B cell (primary cell): ENCODE measurements at regions not wholly inside any gene's neighbourhood (a gene's known extent, or its start where the extent isn't known, plus 50 kb on each side); places are given as distances from the start of the nearest gene placed in this dataset.

Experiments
- ATAC-seq: fragments of 200-7000 bp; cut with Tn5 transposase; one replicate; pipeline ENCODE4 v1.10.0; 2021; ENCODE audit warnings: low read depth, mild to moderate bottlenecking, moderate number of reproducible peaks, moderate library complexity
- CTCF ChIA-PET: fragments of 350-600 bp; sonication (Branson Sonifier 250); formaldehyde crosslinking; loops from one replicate; lab custom pipeline; 2021; ENCODE audit warnings: antibody characterized with exemption, inconsistent platforms; lab: Charles Lee
- POLR2A ChIA-PET: fragments of 350-600 bp; sonication (Branson Sonifier 250); formaldehyde crosslinking; loops from one replicate; lab custom pipeline; 2021; ENCODE audit warnings: antibody characterized with exemption; lab: Charles Lee
- DNase-seq: peaks from one replicate; pipeline ENCODE4 v3.0.0; 2013
- H2AFZ ChIP-seq: 2 replicates; pipeline ENCODE4 v1.6.1; 2012; ENCODE audit warnings: mild to moderate bottlenecking, low read depth, low read length; ENCODE audit not compliant: insufficient read depth, poor library complexity, severe bottlenecking
- H3K27ac ChIP-seq, 2 donors: 1 replicate in 1 of 2; 2 replicates in 1 of 2; pipeline ENCODE4 v1.5.1; 2012 to 2013; ENCODE audit warnings: low read length in 2 of 2, mild to moderate bottlenecking in 2 of 2, moderate library complexity in 1 of 2
- H3K27me3 ChIP-seq, 4 experiments: fragments of 200-600 bp in 1 of 4; sonication (generic) in 1 of 4; replicated peaks in 1 of 4; 1 replicate in 2 of 4; 2 replicates in 2 of 4; pipeline versions ENCODE4 v1.6.1 to v1.7.0; 2013 to 2016; ENCODE audit warnings: low read length in 3 of 4, mild to moderate bottlenecking in 2 of 4, mixed read lengths in 1 of 4, moderate library complexity in 1 of 4; ENCODE audit not compliant: insufficient read depth in 4 of 4, control insufficient read depth in 3 of 4; ENCODE audit errors: control extremely low read depth in 1 of 4
- H3K36me3 ChIP-seq, 2 experiments: replicated peaks in 1 of 2; 1 replicate in 1 of 2; 2 replicates in 1 of 2; pipeline versions ENCODE4 v1.6.1 to v1.7.1; 2013; ENCODE audit warnings: low read length in 1 of 2; ENCODE audit not compliant: insufficient read depth in 2 of 2, control insufficient read depth in 1 of 2; ENCODE audit errors: control extremely low read depth in 1 of 2, extremely low read depth in 1 of 2
- H3K4me1 ChIP-seq, 2 donors: fragments of 200-600 bp in 1 of 2; sonication (generic) in 1 of 2; 1 replicate in 1 of 2; 2 replicates in 1 of 2; pipeline versions ENCODE4 v1.5.1 to v1.6.1; 2013 to 2017; ENCODE audit warnings: low read length in 2 of 2; ENCODE audit not compliant: control insufficient read depth in 2 of 2, insufficient read depth in 2 of 2
- H3K4me2 ChIP-seq: replicated peaks from 2 replicates; pipeline ENCODE3; 2012; ENCODE audit warnings: mild to moderate bottlenecking, low read depth, low read length; ENCODE audit not compliant: poor library complexity, severe bottlenecking
- H3K4me3 ChIP-seq, 5 experiments: fragments of 200-600 bp in 1 of 5; sonication (generic) in 1 of 5; 1 replicate in 3 of 5; 2 replicates in 2 of 5; pipeline versions ENCODE4 v1.5.1 to v1.7.0; 2011 to 2016; ENCODE audit warnings: low read length in 4 of 5, mild to moderate bottlenecking in 4 of 5, low read depth in 2 of 5, control low read depth in 1 of 5, moderate library complexity in 1 of 5; ENCODE audit not compliant: insufficient read depth in 1 of 5; ENCODE audit errors: control extremely low read depth in 1 of 5, extremely low read depth in 1 of 5
- H3K79me2 ChIP-seq: fragments of 200-600 bp; sonication (generic); one replicate; pipeline ENCODE4 v1.6.0; 2016; ENCODE audit warnings: low read length; ENCODE audit not compliant: control insufficient read depth, insufficient read depth
- H3K9ac ChIP-seq: fragments of 200-600 bp; sonication (generic); 2 replicates; pipeline ENCODE4 v1.6.1; 2017; ENCODE audit warnings: mild to moderate bottlenecking, low read length, moderate library complexity
- H3K9me3 ChIP-seq, 3 donors: one replicate each; pipeline versions ENCODE4 v1.6.1 to v1.7.1; 2013; ENCODE audit warnings: low read length in 2 of 3; ENCODE audit not compliant: control insufficient read depth in 2 of 3, insufficient read depth in 1 of 3; ENCODE audit errors: control extremely low read depth in 1 of 3
- H4K20me1 ChIP-seq: 2 replicates; pipeline ENCODE4 v1.6.0; 2012; ENCODE audit warnings: mild to moderate bottlenecking, low read length; ENCODE audit not compliant: insufficient read depth, control insufficient read depth, poor library complexity, severe bottlenecking
- H3K27ac Mint-ChIP-seq: one replicate; pipeline ENCODE4 v1.8.0; 2021; ENCODE audit warnings: mixed read lengths
- H3K27me3 Mint-ChIP-seq: one replicate; pipeline ENCODE4 v1.8.0; 2021; ENCODE audit warnings: mixed read lengths
- H3K4me1 Mint-ChIP-seq: one replicate; pipeline ENCODE4 v1.8.0; 2021; ENCODE audit warnings: mixed read lengths
- H3K4me3 Mint-ChIP-seq: one replicate; pipeline ENCODE4 v1.8.0; 2021; ENCODE audit warnings: mixed read lengths
- H3K9me3 Mint-ChIP-seq: one replicate; pipeline ENCODE4 v1.8.0; 2022; ENCODE audit warnings: mixed read lengths; ENCODE audit not compliant: insufficient read depth
- CTCF ChIP-seq: fragments of 200-600 bp; IDR thresholded peaks from one replicate; pipeline ENCODE4 v1.8.0; 2022; ENCODE audit warnings: antibody characterized with exemption, mild to moderate bottlenecking
- EZH2 ChIP-seq: IDR thresholded peaks from 2 replicates; pipeline ENCODE4 v1.6.1; 2012; ENCODE audit warnings: borderline replicate concordance, low read depth, mild to moderate bottlenecking, moderate library complexity, low read length; ENCODE audit not compliant: insufficient read depth, poor library complexity, severe bottlenecking
- WGBS: methylation state at CpG from one replicate; pipeline ENCODE4 v1.1.5; 2013; ENCODE audit warnings: missing lambda C conversion rate; ENCODE audit not compliant: insufficient coverage; 5-methylcytosine and 5-hydroxymethylcytosine counted together
- intact Hi-C: fragments of 100-400 bp; cut with micrococcal nuclease; formaldehyde crosslinking; loops from one replicate; pipeline ENCODE4 v1.10.0; 2022

- H4K20me1 ChIP-seq, result no peaks in the 10 kb centered on the region
- H3K27me3 ChIP-seq, result no peaks in the 10 kb centered on the region
- H3K36me3 ChIP-seq, result no peaks in the 10 kb centered on the region
- no peak for ATAC-seq
- no peak overlapping the region for H3K27ac Mint-ChIP-seq
- H2AFZ ChIP-seq, result no peak overlapping the region
- 68% methylated on average over 9 of the region's 16 CpGs for WGBS
- no peaks in the 10 kb centered on the region for H3K9me3 Mint-ChIP-seq
- no peaks in the 10 kb centered on the region for H3K4me1 Mint-ChIP-seq
- H3K79me2 ChIP-seq, result no peaks in the 10 kb centered on the region
- intact Hi-C loops, result no loop called here
- no peaks in the 10 kb centered on the region for H3K4me1 ChIP-seq
- H3K27me3 Mint-ChIP-seq, result peaks cover 3% of the 10 kb centered on the region
- TF ChIP-seq EZH2 (no peak), CTCF (no peak)
- ChIA-PET CTCF (no interaction called here), POLR2A (no interaction called here)
- H3K4me3 Mint-ChIP-seq, result no peak overlapping the region
- no peak overlapping the region for H3K4me3 ChIP-seq
- no peak overlapping the region for H3K4me2 ChIP-seq
- peaks cover 0 to 8% (median 0%) of the 10 kb centered on the region in 3 donors for H3K9me3 ChIP-seq
- no peak overlapping the region for H3K27ac ChIP-seq
- H3K9ac ChIP-seq, result no peak overlapping the region
- no peak for DNase-seq
Measured at GRCh38 chr11:71139516-71140205, 112.7 kb downstream of the SHANK2 start.

- Mint-ChIP-seq H3K4me3 (no peak overlapping the region), H3K9me3 (no peaks in the 10 kb centered on the region), H3K27me3 (peaks cover 3% of the 10 kb centered on the region), H3K4me1 (no peaks in the 10 kb centered on the region), H3K27ac (no peak overlapping the region)
- Histone ChIP-seq H3K36me3 (no peaks in the 10 kb centered on the region), H3K4me3 (no peak overlapping the region), H3K9ac (no peak overlapping the region), H3K4me1 (no peaks in the 10 kb centered on the region), H2AFZ (no peak overlapping the region), H4K20me1 (no peaks in the 10 kb centered on the region), H3K79me2 (no peaks in the 10 kb centered on the region), H3K27me3 (no peaks in the 10 kb centered on the region), H3K9me3 (peaks cover 0 to 6% (median 0%) of the 10 kb centered on the region in 3 donors), H3K27ac (no peak overlapping the region), H3K4me2 (no peak overlapping the region)
- TF ChIP-seq CTCF, result no peak
- intact Hi-C loops, result no loop called here
- ChIA-PET POLR2A (no interaction called here), CTCF (no interaction called here)
- DNase-seq, result no peak
- ATAC-seq, result no peak
- WGBS, result 88% methylated on average over 12 of the region's 15 CpGs
Measured at GRCh38 chr11:71138737-71139425, 113.5 kb downstream of the SHANK2 start.
